Esophagus squamous epithelium (tissue), 4 donors: ENCODE measurements at regions not wholly inside any gene's neighbourhood (a gene's known extent, or its start where the extent isn't known, plus 50 kb on each side); places are given as distances from the start of the nearest gene placed in this dataset.

Experiments
- CTCF ChIP-seq, 6 experiments: fragments of 450-650 bp in 4 of 6; fragments of 200-600 bp in 2 of 6; sonication (generic) in 2 of 6; IDR thresholded peaks; one replicate each; pipeline ENCODE4 v1.5.1; 2016 to 2019; ENCODE audit warnings: antibody characterized with exemption in 6 of 6, mild to moderate bottlenecking in 4 of 6, moderate library complexity in 4 of 6
- POLR2A ChIP-seq, 4 donors: fragments of 450-650 bp; IDR thresholded peaks; one replicate each; pipeline ENCODE4 v1.6.1; 2017; ENCODE audit warnings: antibody characterized with exemption in 4 of 4, mild to moderate bottlenecking in 4 of 4, moderate library complexity in 3 of 4

DNA sequence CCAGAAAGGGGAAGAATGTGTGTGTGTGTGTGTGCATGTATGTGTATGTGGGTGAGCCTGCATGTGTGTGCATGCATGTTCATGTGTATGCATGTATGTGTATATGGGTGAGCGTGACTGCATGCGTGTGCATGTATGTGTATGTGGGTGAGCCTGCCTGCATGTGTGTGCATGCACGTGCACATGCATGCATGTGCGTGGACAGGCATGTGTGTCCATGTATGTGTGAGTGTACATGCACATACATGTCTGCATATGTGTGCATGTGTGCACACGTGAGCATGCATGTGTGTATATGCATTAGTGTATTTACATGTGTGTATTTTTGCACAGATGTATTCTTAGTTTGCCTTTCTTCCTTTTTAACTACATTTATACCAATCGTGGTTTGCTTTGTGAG, 601.5 kb downstream of the QKI start:
- TF ChIP-seq POLR2A (IDR thresholded peaks at IDR 0.05) (no peak), CTCF (IDR thresholded peaks at IDR 0.05) (no peak)
